HG03520 (cell line): ENCODE measurements at regions not wholly inside any gene's neighbourhood (a gene's known extent, or its start where the extent isn't known, plus 50 kb on each side); places are given as distances from the start of the nearest gene placed in this dataset.

Experiments used
- ATAC-seq: cut with Tn5 transposase; IDR thresholded peaks from one replicate; pipeline ENCODE4 v1.9.1; 2021; ENCODE audit warnings: mild to moderate bottlenecking, moderate library complexity; ENCODE audit not compliant: unreplicated experiment

DNA sequence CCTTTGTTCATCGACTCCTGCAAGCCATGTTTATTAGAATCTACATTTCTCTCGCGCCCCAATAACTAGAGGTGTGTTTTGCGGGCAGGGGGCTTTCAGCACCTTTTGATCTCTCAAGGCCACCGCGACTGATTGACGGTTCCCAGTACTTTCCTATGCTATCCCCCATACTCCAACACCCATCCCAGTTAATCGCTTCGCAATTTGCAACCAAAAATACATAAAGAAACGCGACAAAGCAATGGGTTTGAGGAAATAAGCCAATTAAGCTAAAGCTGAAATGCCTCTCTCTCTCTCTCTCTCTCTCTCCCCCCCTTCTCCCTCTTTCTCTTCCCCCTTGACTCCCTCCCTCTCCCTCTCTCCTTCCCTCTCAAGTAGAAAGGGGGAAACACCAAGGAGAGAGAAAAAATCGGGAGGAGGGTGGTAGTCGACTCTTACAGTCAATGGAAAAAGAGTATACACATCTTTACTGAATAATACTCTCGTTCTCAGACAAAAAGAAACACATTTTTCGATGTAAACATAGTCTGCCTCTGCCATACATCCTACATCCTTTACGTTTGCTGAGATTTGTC lies 128.0 kb upstream of the DPYD start:
- no peak for ATAC-seq

- peak; percentile 39 for ATAC-seq
Observed at GRCh38 chr1:98048244-98048643, 127.4 kb upstream of the DPYD start.

DNA sequence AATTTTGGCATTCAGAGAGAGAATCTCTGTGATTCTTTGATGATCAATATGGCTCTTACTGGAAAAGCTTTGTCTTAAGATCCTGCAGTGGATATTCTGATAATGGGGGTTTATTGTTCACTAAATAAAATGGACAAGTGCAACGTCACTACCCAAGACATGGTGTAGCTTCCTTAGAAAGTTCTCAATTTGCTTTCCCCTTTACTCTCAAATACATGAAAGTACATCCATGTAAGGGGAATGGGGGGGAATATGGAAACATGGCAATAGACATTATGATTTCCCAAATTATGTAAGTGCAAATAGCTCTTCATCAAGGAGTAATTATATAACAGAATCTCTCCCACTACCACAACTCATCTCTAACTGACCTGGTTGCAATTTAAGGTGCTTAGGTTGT lies 126.3 kb upstream of the DPYD start:
- no peak for ATAC-seq

GRCh38 chr1:98045767-98046641 lies 125.2 kb upstream of the DPYD start:
- no peak for ATAC-seq

GRCh38 chr1:98045211-98045766 lies 124.5 kb upstream of the DPYD start:
- no peak for ATAC-seq

- no peak for ATAC-seq
Observed at GRCh38 chr1:98044766-98045165, 123.9 kb upstream of the DPYD start.

GRCh38 chr1:98044071-98044697 lies 123.3 kb upstream of the DPYD start:
- no peak for ATAC-seq

- no peak for ATAC-seq
Observed at GRCh38 chr1:98035602-98036002, 114.8 kb upstream of the DPYD start.

GRCh38 chr1:98034505-98034904 lies 113.7 kb upstream of the DPYD start:
- no peak for ATAC-seq

DNA sequence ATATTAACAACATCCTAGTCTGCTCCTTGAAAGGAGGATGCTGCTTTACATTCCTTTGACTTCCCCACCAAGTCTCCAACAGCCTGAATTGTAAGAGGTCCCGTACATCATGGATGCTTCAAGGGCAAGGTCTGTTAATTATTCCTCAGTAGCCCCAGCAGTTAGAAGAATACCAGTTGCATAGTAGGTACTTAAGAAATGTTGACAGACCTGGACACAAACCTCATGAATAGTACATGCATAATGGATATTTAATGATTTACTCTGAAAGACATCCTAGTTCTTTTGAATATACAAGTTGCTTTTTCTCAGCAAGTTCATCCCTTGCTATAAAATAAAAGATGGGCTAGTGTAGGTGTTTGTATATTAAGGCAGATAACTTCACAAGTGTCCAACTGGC lies 112.1 kb upstream of the DPYD start:
- no peak for ATAC-seq

DNA sequence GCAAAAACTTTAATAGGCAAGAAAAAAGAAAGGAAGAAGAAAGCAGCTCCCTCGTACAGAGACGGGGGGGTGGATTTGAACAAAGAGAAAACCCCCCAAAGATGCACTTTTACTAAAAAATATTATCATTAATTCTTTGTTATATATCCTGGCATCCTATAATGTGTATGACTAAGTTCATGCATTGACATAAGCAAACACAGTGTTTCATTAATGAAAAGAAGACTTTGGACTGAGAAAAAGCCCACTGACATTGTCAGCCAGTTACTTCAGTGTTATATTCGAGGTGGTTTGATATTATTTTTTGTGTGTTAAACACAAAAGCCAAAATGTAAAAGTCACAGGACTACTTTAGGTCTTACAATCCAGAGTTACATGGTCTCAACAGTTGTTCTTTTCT lies 110.1 kb upstream of the DPYD start:
- ATAC-seq: no peak

DNA sequence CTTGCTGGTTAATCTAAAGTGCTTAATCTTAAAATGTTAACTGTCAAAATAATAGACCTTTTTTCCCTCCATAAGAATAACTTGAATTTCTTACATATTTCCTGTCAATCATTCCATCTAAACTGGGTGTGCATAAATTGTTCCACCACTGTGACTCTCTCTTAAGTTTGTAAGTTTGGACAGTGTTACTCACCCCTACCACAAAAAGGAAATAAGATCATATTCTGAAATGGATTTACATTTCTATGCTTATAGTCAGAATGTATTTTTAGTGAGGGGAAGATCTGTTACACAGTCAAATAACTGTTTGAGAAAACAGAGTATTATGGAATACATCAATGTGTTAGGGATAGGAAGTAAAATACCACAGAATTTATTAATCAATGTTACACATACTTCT lies 109.6 kb upstream of the DPYD start:
- ATAC-seq: no peak

- no peak for ATAC-seq
Observed at GRCh38 chr1:98028800-98029199, 108.0 kb upstream of the DPYD start.

- no peak for ATAC-seq
Observed at GRCh38 chr1:98027103-98027705, 106.4 kb upstream of the DPYD start.

- ATAC-seq: no peak
Observed at GRCh38 chr1:98025858-98026257, 105.0 kb upstream of the DPYD start.

DNA sequence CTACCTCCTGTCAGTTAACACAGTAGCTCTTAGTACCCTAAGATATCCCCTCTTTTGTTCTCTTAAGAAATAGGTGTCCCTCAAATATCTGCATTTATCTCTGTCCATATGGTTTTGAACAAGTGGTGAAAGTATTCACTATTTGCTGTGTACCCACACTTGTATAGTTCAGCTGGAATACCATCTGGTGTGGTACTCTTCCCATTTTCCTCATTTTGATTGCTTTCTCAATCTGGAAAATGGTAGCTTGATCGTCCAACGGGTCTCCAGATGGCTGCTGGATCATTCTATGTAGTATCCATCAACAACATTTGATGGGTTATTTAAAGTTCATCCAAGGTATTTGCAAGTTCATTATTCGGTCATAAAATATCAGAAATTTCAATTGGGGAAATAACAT lies 100.3 kb upstream of the DPYD start:
- ATAC-seq: no peak

DNA sequence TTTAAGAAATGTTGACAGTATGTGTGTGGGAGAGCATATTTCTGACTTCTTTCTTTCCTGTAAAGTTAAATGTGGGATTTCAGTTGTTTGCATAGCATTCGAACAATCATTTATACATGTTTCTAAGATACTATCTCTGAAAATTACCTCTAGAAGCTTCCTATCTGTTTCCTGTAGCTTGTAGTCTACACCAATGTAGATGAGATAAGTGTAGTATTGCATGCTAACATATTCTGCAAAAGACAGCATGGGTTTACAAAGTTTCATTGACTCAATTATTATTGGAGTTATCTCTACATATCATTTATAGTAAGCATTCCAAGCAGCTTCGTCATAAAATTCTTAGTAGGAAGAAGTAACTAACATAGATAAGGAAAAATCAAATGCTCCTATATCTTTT lies 98.9 kb upstream of the DPYD start:
- no peak for ATAC-seq

DNA sequence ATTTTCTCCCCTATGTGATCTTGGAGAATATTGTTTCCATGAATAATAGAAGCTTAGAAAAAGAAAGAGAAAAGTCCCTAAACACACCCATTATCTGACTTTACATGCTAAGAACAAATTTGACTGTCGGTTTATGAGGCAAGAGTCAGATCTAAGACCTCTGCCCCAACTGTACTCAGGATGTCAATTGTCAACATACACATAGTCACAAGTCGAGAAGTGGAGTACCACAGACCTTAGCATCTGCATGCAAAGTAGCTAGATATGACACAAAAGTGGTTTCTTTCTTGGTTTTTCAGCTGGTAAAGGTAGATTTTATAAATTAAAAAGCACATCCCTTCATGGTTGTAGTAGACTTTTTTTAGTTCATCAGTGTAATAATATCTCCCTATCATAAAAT lies 97.2 kb upstream of the DPYD start:
- no peak for ATAC-seq

DNA sequence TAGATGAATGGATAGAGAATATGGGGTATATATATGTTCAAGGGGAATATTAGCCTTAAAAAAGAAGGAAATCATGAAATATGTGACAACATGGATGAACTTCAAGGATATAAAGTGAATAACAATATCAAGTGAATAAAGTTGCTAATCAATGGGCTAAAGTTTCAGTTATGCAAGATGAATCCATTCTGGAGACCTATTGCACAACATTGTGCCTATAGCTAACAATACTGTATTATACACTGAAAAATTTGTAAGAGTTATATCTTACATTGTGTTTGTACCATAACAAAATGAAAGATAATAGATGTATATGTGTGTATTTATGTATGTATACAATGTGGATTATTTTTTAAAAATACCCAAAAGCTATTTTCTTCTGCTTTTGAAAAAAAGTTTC lies 96.3 kb upstream of the DPYD start:
- ATAC-seq: no peak

DNA sequence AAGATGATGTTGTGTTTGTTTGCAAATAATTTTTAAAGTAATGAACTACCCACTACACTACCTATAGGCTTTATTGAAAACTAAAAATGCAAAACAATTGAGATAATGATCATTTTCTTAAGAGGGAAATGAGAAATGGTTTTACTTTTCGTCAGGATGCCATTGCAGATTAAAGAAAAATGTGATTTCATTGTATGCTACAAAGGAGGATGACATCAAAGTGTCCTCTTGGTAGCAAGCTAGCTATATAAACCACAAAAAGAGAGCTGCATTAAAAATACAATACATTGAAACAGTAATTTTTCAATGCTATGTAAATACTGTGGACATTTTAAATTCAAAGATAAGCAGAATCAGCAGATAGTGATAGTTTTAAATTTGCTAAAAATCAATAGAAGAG lies 87.5 kb upstream of the DPYD start:
- no peak for ATAC-seq

DNA sequence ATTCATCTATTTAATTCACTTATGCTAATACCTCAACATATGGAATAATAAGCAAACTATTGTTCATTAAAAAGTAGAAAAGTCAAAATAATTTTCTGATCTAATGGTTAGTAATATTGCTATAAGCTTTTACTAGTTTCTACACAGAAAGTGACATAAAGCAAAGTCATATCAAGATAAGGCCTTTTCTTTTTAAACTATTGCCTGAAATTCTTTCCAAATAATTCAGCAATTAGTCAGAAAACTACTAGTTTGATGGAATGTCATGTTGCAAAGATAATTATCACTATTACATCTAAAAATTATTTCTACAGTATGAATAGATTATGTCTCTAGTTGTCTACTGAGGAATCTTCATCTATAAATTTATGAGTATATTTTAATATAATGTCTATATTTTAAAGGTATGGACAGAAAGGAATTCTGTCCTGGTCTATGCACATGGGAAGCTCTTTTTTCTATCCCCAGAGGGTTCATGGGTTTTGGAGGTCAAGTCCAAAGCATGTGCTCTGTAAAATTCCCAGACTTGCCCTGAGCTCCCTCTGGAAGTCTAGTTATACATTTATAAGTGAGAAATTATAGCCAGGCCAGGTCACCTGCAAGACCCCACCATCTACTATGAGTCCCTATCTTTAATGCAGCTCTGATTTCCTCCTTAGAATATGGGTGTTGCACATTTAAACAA lies 84.6 kb upstream of the DPYD start:
- ATAC-seq: no peak
